ENCODE measurements at regions not wholly inside any gene's neighbourhood (a gene's known extent, or its start where the extent isn't known, plus 50 kb on each side); places are given as distances from the start of the nearest gene placed in this dataset.

DNA sequence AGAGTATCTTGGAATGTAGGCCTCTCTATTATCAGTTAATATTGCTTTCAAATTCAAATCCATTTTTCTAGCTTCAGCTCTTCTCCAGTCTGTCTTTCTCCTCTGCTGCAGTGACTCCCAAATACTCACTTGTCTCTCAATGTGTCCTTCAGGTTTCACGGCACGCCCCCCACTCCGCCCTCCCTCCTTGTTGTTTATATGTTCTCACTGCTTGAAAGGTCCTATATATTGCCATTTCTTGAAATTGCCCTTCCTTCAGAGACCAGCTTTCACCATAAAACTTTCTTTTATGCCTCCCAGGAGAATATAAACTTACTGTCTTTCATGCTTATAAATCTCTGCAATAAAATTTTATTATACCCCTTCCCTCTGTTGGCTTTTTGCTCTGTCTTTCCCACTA lies 668.2 kb downstream of the CCSER2 start:
- no peak for TF ChIP-seq KDM1A (IDR thresholded peaks at IDR 0.05)
- no peak for TF ChIP-seq ZNF217 (CRISPR knock-in tag; IDR thresholded peaks at IDR 0.05)

Data from K562 (cell line).